ENCODE measurements at regions not wholly inside any gene's neighbourhood (a gene's known extent, or its start where the extent isn't known, plus 50 kb on each side); places are given as distances from the start of the nearest gene placed in this dataset.

GRCh38 chr1:201774224-201774982 is 54.6 kb upstream of the IPO9 start:
- Histone ChIP-seq H3K27me3 (replicated peaks in 1 of 4; ENCODE audit: control insufficient read depth in 3 of 4, extremely low read depth in 1 of 4, insufficient read depth in 3 of 4, low read length in 3 of 4) (no peaks in the 10 kb centered on the region), H3K9me3 (ENCODE audit: insufficient read depth in 2 of 2, low read depth in 1 of 2, low read length in 1 of 2) (peaks cover 8 to 10% of the 10 kb centered on the region in 2 experiments), H3K23me2 (ENCODE audit: low read depth, low read length) (no peaks in the 10 kb centered on the region; the same call in 1 of the 2 replicates), H4K20me1 (replicated peaks in 1 of 2; ENCODE audit: control insufficient read depth in 1 of 2, insufficient read depth in 2 of 2, low read length in 2 of 2) (no peaks in the 10 kb centered on the region), H2AFZ (ENCODE audit: low read length) (no peak overlapping the region), H3K4me1 (replicated peaks in 1 of 4; ENCODE audit: control insufficient read depth in 3 of 4, insufficient read depth in 4 of 4, low read length in 3 of 4) (no peaks in the 10 kb centered on the region), H4K91ac (replicated peaks; ENCODE audit: insufficient read length, low read length) (no peak overlapping the region), H2BK12ac (ENCODE audit: low read depth, low read length) (no peak overlapping the region), H3K4me2 (ENCODE audit: insufficient read depth in 1 of 2, low read depth in 2 of 2, low read length in 2 of 2) (no peak overlapping the region), H3K9ac (replicated peaks in 1 of 4; ENCODE audit: extremely low read depth in 1 of 4, low read depth in 3 of 4, low read length in 3 of 4) (no peak overlapping the region), H3K79me2 (ENCODE audit: control insufficient read depth in 1 of 2, insufficient read depth in 2 of 2, low read length in 2 of 2) (no peaks in the 10 kb centered on the region), H4K8ac (ENCODE audit: extremely low read depth, insufficient read depth, low read length) (no peak overlapping the region), H3K36me3 (ENCODE audit: control insufficient read depth in 2 of 4, insufficient read depth in 4 of 4, low read length in 3 of 4) (no peaks in the 10 kb centered on the region), H2BK20ac (ENCODE audit: low read length) (no peak overlapping the region), H3K27ac (ENCODE audit: low read depth, low read length) (no peak overlapping the region), H3K4ac (replicated peaks; ENCODE audit: insufficient read length, low read depth, low read length) (no peak overlapping the region), H3K56ac (replicated peaks; ENCODE audit: insufficient read length, low read depth, low read length) (no peak overlapping the region), H4K5ac (ENCODE audit: insufficient read length, low read depth, low read length) (no peak overlapping the region), H3K18ac (ENCODE audit: extremely low read depth, low read length) (no peak overlapping the region), H3K79me1 (ENCODE audit: low read depth, low read length) (no peaks in the 10 kb centered on the region), H2BK120ac (replicated peaks; ENCODE audit: low read depth, low read length) (no peak overlapping the region), H2BK5ac (ENCODE audit: low read depth, low read length) (no peak overlapping the region), H2BK15ac (ENCODE audit: low read length) (no peak overlapping the region), H3K4me3 (ENCODE audit: extremely low read depth in 1 of 4, insufficient read depth in 2 of 4, low read depth in 3 of 4, low read length in 4 of 4) (no peak overlapping the region), H2AK5ac (ENCODE audit: low read depth, low read length) (no peak overlapping the region), H3K23ac (ENCODE audit: insufficient read length) (no peak overlapping the region), H3K14ac (ENCODE audit: insufficient read length) (no peak overlapping the region)
- TF ChIP-seq KDM4A (IDR thresholded peaks at IDR 0.05; ENCODE audit: low read depth, low read length, severe bottlenecking) (no peak), ASH2L (IDR thresholded peaks at IDR 0.05; ENCODE audit: low read length) (no peak), ZNF274 (IDR thresholded peaks at IDR 0.05; ENCODE audit: borderline replicate concordance, extremely low read depth, low read length) (no peak), CEBPB (IDR thresholded peaks at IDR 0.05; ENCODE audit: low read depth, low read length) (no peak), PHF8 (conservative IDR thresholded peaks at IDR 0.05; ENCODE audit: low read depth, low read length) (no peak), GABPA (IDR thresholded peaks at IDR 0.05; ENCODE audit: borderline replicate concordance, insufficient read depth, low read length) (no peak), SRF (IDR thresholded peaks at IDR 0.05; ENCODE audit: low read depth, low read length) (no peak), SIRT6 (IDR thresholded peaks at IDR 0.05; ENCODE audit: low read length) (no peak), CBX8 (IDR thresholded peaks at IDR 0.05; ENCODE audit: borderline replicate concordance, low read depth, low read length) (no peak), EZH2 (IDR thresholded peaks at IDR 0.05; ENCODE audit: low read depth, low read length, severe bottlenecking) (no peak), MAX (IDR thresholded peaks at IDR 0.05) (no peak), TAF7 (optimal IDR thresholded peaks at IDR 0.05; ENCODE audit: borderline replicate concordance, low read depth, low read length) (no peak)
- no peak for DNase-seq (ENCODE audit: low read depth in 1 of 2, low spot score in 2 of 2)
- CTCF ChIA-PET (ENCODE audit: partially characterized antibody) = interaction anchor here (0.6 to 6.2 kb wide), 23 partner anchors 10 to 895 kb away, joined by 3 to 44 read pairs (median 5); no protein-coding TSS in a partner anchor
- 56% methylated on average over 4 of the region's 4 CpGs; no CpG with 5 or more reads in 1 of the 2 experiments for WGBS, 2 experiments (ENCODE audit: extremely low coverage in 1 of 2, insufficient coverage in 1 of 2, insufficient read length in 1 of 2, insufficient replicate concordance in 2 of 2, low coverage in 1 of 2, low lambda C conversion rate in 2 of 2, missing lambda C conversion rate in 1 of 2)
- POLR2A ChIA-PET (ENCODE audit: partially characterized antibody) = interaction anchor here (1.7 kb wide), 1 partner anchor 56 kb away, joined by 4 read pairs; no protein-coding TSS in a partner anchor
- FAIRE-seq = no peak

Data from H1 (cell line).